ENCODE measurements at regions not wholly inside any gene's neighbourhood (a gene's known extent, or its start where the extent isn't known, plus 50 kb on each side); places are given as distances from the start of the nearest gene placed in this dataset.
A peak's percentile ranks its signal among the peaks of the same experiment; 100 is the strongest.

GRCh38 chr16:79339863-79340262 lies 260.7 kb downstream of the MAF start:
- no peak for DNase-seq (ENCODE audit: low spot score)
- no peak for ATAC-seq

- no peak for DNase-seq (ENCODE audit: low spot score)
- no peak for ATAC-seq
These were observed 262.6 kb downstream of the MAF start for GRCh38 chr16:79337906-79338305.

GRCh38 chr16:79336437-79337229 lies 263.9 kb downstream of the MAF start:
- DNase-seq (ENCODE audit: low spot score): no peak
- peak; percentile 60 for ATAC-seq

GRCh38 chr16:79334127-79334526 lies 266.4 kb downstream of the MAF start:
- ATAC-seq (no peak), DNase-seq (ENCODE audit: low spot score) (no peak)

GRCh38 chr16:79331066-79331465 lies 269.5 kb downstream of the MAF start:
- no peak for DNase-seq (ENCODE audit: low spot score)

GRCh38 chr16:79329967-79330366 lies 270.6 kb downstream of the MAF start:
- ATAC-seq (no peak), DNase-seq (ENCODE audit: low spot score) (no peak)

More at GRCh38 chr16:79331066-79331465, 269.5 kb downstream of the MAF start:
- ATAC-seq: no peak

- DNase-seq (ENCODE audit: low spot score) (no peak), ATAC-seq (peak; percentile 28)
These were observed 271.4 kb downstream of the MAF start for GRCh38 chr16:79329166-79329521.

GRCh38 chr16:79328402-79329165 lies 272.0 kb downstream of the MAF start:
- peak; percentile 28 for ATAC-seq
- no peak for DNase-seq (ENCODE audit: low spot score)

- ATAC-seq: no peak
- DNase-seq (ENCODE audit: low spot score): no peak
These were observed 272.7 kb downstream of the MAF start for GRCh38 chr16:79327836-79328235.

- DNase-seq (ENCODE audit: low spot score) (no peak), ATAC-seq (no peak)
These were observed 274.0 kb downstream of the MAF start for GRCh38 chr16:79326549-79326948.

- DNase-seq (ENCODE audit: low spot score): no peak
- no peak for ATAC-seq
These were observed 275.2 kb downstream of the MAF start for GRCh38 chr16:79325226-79325945.

- DNase-seq (ENCODE audit: low spot score) (no peak), ATAC-seq (peak; percentile 48)
These were observed 279.6 kb downstream of the MAF start for GRCh38 chr16:79320956-79321355.

- ATAC-seq: no peak
- DNase-seq (ENCODE audit: low spot score): no peak
These were observed 282.2 kb downstream of the MAF start for GRCh38 chr16:79318143-79318899.

GRCh38 chr16:79317521-79317920 lies 283.0 kb downstream of the MAF start:
- no peak for DNase-seq (ENCODE audit: low spot score)
- ATAC-seq: no peak

GRCh38 chr16:79317026-79317425 lies 283.5 kb downstream of the MAF start:
- no peak for ATAC-seq

GRCh38 chr16:79316004-79316458 lies 284.5 kb downstream of the MAF start:
- ATAC-seq (no peak), DNase-seq (ENCODE audit: low spot score) (no peak)

More at GRCh38 chr16:79317026-79317425, 283.5 kb downstream of the MAF start:
- no peak for DNase-seq (ENCODE audit: low spot score)

- DNase-seq (ENCODE audit: low spot score): no peak
- no peak for ATAC-seq
These were observed 288.0 kb downstream of the MAF start for GRCh38 chr16:79312502-79312901.

- DNase-seq (ENCODE audit: low spot score): no peak
- no peak for ATAC-seq
These were observed 289.8 kb downstream of the MAF start for GRCh38 chr16:79310710-79311109.

GRCh38 chr16:79309606-79310005 lies 290.9 kb downstream of the MAF start:
- ATAC-seq: no peak

GRCh38 chr16:79307214-79307613 lies 293.3 kb downstream of the MAF start:
- ATAC-seq: peak; percentile 41

More at GRCh38 chr16:79309606-79310005, 290.9 kb downstream of the MAF start:
- DNase-seq (ENCODE audit: low spot score): no peak

GRCh38 chr16:79305074-79305473 lies 295.5 kb downstream of the MAF start:
- ATAC-seq (no peak), DNase-seq (ENCODE audit: low spot score) (no peak)

More at GRCh38 chr16:79307214-79307613, 293.3 kb downstream of the MAF start:
- no peak for DNase-seq (ENCODE audit: low spot score)
